K562 (cell line): ENCODE measurements at regions not wholly inside any gene's neighbourhood (a gene's known extent, or its start where the extent isn't known, plus 50 kb on each side); places are given as distances from the start of the nearest gene placed in this dataset.

Experiments
- CBX8 ChIP-seq: fragments of 200-600 bp; sonication (generic); IDR thresholded peaks from 2 replicates; pipeline ENCODE4 v1.6.1; 2012; ENCODE audit warnings: borderline replicate concordance, mixed run types, low read depth, mild to moderate bottlenecking, moderate library complexity, mixed read lengths, low read length, control low read depth, inconsistent platforms; ENCODE audit not compliant: poor library complexity, severe bottlenecking; ENCODE audit errors: extremely low read depth
- CTCF ChIP-seq, 3 experiments: IDR thresholded peaks in 2 of 3; conservative IDR thresholded peaks in 1 of 3; 2 replicates each; pipeline ENCODE4 v1.5.1; 2011 to 2012; ENCODE audit warnings: low read length in 3 of 3, mild to moderate bottlenecking in 3 of 3, control low read depth in 2 of 3, improper control_type of control experiment in 1 of 3, inconsistent platforms in 1 of 3, low read depth in 1 of 3, mixed read lengths in 1 of 3, moderate library complexity in 1 of 3; ENCODE audit not compliant: insufficient read depth in 2 of 3
- ERF ChIP-seq: fragments of 450-650 bp; formaldehyde crosslinking; IDR thresholded peaks from 2 replicates; pipeline ENCODE4 v1.4.0; 2020; ENCODE audit warnings: mild to moderate bottlenecking, mixed read lengths
- GATA2 ChIP-seq: sonication (generic); formaldehyde crosslinking; IDR thresholded peaks from 2 replicates; pipeline ENCODE4 v1.4.0; 2020; ENCODE audit warnings: mild to moderate bottlenecking, missing genetic modification reagents
- HDAC2 ChIP-seq: fragments of 450-650 bp; IDR thresholded peaks from 2 replicates; pipeline ENCODE4 v1.6.1; 2016; ENCODE audit warnings: mild to moderate bottlenecking
- KLF16 ChIP-seq: IDR thresholded peaks from 2 replicates; pipeline ENCODE4 v1.6.1; 2016; ENCODE audit warnings: antibody characterized with exemption
- NR1H2 ChIP-seq: sonication (generic); formaldehyde crosslinking; IDR thresholded peaks from 2 replicates; pipeline ENCODE4 v1.4.0; 2020; ENCODE audit warnings: mild to moderate bottlenecking, missing genetic modification reagents
- PHF20 ChIP-seq: fragments of 450-650 bp; IDR thresholded peaks from 2 replicates; pipeline ENCODE4 v1.6.1; 2018; ENCODE audit not compliant: partially characterized antibody
- POLR2A ChIP-seq: fragments of 450-650 bp; conservative IDR thresholded peaks from 2 replicates; pipeline ENCODE4 v1.6.1; 2016
- RNF2 ChIP-seq: sonication (generic); IDR thresholded peaks from 2 replicates; pipeline ENCODE4 v1.6.1; 2016
- SMARCC2 ChIP-seq: fragments of 450-650 bp; IDR thresholded peaks from 2 replicates; pipeline ENCODE4 v1.6.1; 2017; ENCODE audit warnings: antibody characterized with exemption, moderate library complexity, mild to moderate bottlenecking, low read depth
- TF ChIP-seq, protein P1 (sequence below): sonication (generic); formaldehyde crosslinking; IDR thresholded peaks from 2 replicates; pipeline ENCODE4 v1.8.1; 2023; ENCODE audit warnings: mild to moderate bottlenecking, missing genetic modification reagents
- TF ChIP-seq, protein P2 (sequence below): sonication (generic); formaldehyde crosslinking; IDR thresholded peaks from 2 replicates; pipeline ENCODE4 v1.5.0; 2020; ENCODE audit warnings: missing genetic modification reagents
- TF ChIP-seq, protein P3 (sequence below): sonication (generic); formaldehyde crosslinking; IDR thresholded peaks from 2 replicates; pipeline ENCODE4 v1.8.0; 2022; ENCODE audit warnings: missing genetic modification reagents, mild to moderate bottlenecking, borderline replicate concordance

DNA sequence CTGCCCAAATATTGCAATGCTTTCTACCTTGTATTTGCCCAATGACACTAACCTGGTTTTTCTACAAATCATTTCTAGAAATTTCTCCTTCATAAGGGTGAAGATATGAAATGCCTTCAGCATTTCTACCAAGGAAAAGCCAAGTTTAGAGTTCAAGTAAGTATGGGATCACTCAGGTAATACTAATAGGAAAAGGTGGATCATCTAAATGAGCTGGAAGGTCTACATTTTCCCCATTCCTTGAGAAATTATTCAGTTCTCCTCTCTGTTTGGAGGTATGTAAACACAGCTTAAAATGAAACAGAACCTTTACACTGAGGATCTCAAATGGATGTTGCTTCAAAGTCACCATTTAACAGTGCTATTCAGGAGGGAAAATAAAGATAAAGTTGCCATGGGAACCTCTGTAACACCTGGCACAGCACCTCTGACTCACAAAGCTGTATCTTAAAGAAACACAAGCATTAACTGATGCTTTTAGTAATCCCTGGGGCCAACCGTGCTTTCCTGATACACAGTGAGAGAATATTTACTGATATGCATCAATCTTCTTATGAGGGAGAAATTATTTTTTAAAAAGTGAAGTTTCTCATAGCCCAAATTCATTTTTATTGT is 161.3 kb downstream of the DRD1 start:
- TF ChIP-seq SMARCC2 = no peak
- no peak for TF ChIP-seq RNF2
- no peak for TF ChIP-seq POLR2A
- TF ChIP-seq PHF20 = no peak
- no peak for TF ChIP-seq CTCF (IDR thresholded peaks at IDR 0.05 in 2 of 3, conservative IDR thresholded peaks at IDR 0.05 in 1 of 3; ENCODE audit: insufficient read depth in 2 of 3, low read depth in 1 of 3, low read length in 3 of 3)
- no peak for TF ChIP-seq HDAC2
- TF ChIP-seq GATA2 (CRISPR knock-in tag) = no peak
- no peak for TF ChIP-seq CBX8
- TF ChIP-seq, protein P1, sequence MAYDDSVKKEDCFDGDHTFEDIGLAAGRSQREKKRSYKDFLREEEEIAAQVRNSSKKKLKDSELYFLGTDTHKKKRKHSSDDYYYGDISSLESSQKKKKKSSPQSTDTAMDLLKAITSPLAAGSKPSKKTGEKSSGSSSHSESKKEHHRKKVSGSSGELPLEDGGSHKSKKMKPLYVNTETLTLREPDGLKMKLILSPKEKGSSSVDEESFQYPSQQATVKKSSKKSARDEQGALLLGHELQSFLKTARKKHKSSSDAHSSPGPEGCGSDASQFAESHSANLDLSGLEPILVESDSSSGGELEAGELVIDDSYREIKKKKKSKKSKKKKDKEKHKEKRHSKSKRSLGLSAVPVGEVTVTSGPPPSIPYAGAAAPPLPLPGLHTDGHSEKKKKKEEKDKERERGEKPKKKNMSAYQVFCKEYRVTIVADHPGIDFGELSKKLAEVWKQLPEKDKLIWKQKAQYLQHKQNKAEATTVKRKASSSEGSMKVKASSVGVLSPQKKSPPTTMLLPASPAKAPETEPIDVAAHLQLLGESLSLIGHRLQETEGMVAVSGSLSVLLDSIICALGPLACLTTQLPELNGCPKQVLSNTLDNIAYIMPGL = no peak
- TF ChIP-seq ERF (CRISPR knock-in tag) = no peak
- no peak for TF ChIP-seq NR1H2 (CRISPR knock-in tag)
- TF ChIP-seq, protein P2, sequence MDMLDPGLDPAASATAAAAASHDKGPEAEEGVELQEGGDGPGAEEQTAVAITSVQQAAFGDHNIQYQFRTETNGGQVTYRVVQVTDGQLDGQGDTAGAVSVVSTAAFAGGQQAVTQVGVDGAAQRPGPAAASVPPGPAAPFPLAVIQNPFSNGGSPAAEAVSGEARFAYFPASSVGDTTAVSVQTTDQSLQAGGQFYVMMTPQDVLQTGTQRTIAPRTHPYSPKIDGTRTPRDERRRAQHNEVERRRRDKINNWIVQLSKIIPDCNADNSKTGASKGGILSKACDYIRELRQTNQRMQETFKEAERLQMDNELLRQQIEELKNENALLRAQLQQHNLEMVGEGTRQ (CRISPR knock-in tag) = no peak
- TF ChIP-seq, protein P3, sequence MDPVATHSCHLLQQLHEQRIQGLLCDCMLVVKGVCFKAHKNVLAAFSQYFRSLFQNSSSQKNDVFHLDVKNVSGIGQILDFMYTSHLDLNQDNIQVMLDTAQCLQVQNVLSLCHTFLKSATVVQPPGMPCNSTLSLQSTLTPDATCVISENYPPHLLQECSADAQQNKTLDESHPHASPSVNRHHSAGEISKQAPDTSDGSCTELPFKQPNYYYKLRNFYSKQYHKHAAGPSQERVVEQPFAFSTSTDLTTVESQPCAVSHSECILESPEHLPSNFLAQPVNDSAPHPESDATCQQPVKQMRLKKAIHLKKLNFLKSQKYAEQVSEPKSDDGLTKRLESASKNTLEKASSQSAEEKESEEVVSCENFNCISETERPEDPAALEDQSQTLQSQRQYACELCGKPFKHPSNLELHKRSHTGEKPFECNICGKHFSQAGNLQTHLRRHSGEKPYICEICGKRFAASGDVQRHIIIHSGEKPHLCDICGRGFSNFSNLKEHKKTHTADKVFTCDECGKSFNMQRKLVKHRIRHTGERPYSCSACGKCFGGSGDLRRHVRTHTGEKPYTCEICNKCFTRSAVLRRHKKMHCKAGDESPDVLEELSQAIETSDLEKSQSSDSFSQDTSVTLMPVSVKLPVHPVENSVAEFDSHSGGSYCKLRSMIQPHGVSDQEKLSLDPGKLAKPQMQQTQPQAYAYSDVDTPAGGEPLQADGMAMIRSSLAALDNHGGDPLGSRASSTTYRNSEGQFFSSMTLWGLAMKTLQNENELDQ = no peak
- TF ChIP-seq KLF16 = no peak
